GM23248 (cell line): ENCODE measurements at regions not wholly inside any gene's neighbourhood (a gene's known extent, or its start where the extent isn't known, plus 50 kb on each side); places are given as distances from the start of the nearest gene placed in this dataset.

Experiments used
- EZH2 ChIP-seq: fragments of 200-600 bp; sonication (generic); IDR thresholded peaks from 2 replicates; pipeline ENCODE4 v1.6.1; 2018; ENCODE audit warnings: antibody characterized with exemption, mild to moderate bottlenecking; ENCODE audit not compliant: insufficient read depth, poor library complexity, severe bottlenecking
- EZH2phosphoT487 ChIP-seq: fragments of 200-600 bp; sonication (generic); IDR thresholded peaks from 2 replicates; pipeline ENCODE4 v1.6.1; 2018; ENCODE audit warnings: antibody characterized with exemption, moderate library complexity, mild to moderate bottlenecking, low read depth; ENCODE audit not compliant: insufficient read depth

- no peak for TF ChIP-seq EZH2phosphoT487
- no peak for TF ChIP-seq EZH2
These were observed 150.7 kb downstream of the TMCO5A start for GRCh38 chr15:38085114-38085513.
